ENCODE measurements at regions not wholly inside any gene's neighbourhood (a gene's known extent, or its start where the extent isn't known, plus 50 kb on each side); places are given as distances from the start of the nearest gene placed in this dataset.

DNA sequence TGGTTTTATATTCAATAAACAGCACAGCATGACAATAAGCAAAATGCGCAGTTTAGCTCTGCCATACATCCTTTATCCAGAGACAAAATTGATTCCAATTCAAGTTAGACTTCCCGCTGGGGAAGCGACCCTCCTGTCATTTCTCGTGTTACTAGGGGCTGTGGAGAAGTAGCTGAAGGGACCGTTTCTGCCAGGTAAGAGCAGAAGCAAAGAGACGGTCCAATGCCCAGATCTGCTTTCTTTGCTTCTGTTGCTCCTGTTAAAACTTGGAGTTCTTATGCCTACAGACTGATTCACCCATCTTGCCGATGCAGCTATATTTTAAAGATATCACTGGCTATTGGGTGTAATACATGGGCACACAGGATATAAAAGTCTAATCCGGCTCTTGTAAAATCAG, 156.8 kb upstream of the AVPR1A start:
- H3K36me3 ChIP-seq (ENCODE audit: control insufficient read depth in 2 of 2, extremely low read depth in 1 of 2, insufficient read depth in 2 of 2, low read length in 2 of 2) = no peaks in the 10 kb centered on the region
- no peaks in the 10 kb centered on the region for H3K9me3 ChIP-seq (replicated peaks; ENCODE audit: control insufficient read depth, insufficient read depth, low read length)
- BruUV-seq (replicated peaks) = no TSS peak
- no peak overlapping the region for H3K9ac ChIP-seq (replicated peaks; ENCODE audit: extremely low read depth, insufficient read depth, low read length)
- no peaks in the 10 kb centered on the region for H3K79me2 ChIP-seq (ENCODE audit: control insufficient read depth, insufficient read depth, low read length)
- no peaks in the 10 kb centered on the region for H3K4me1 ChIP-seq (ENCODE audit: control insufficient read depth, extremely low read depth, insufficient read depth, low read length)
- H2AFZ ChIP-seq (ENCODE audit: low read depth, low read length) = no peak overlapping the region
- ChIA-PET CTCF (interaction anchor here (1.6 kb wide), 1 partner anchor 156 kb away, joined by 4 read pairs; no protein-coding TSS in a partner anchor), POLR2A (no interaction called here)
- dilution Hi-C loops (cut with MboI; ENCODE audit: extremely low pct_ligation_motif_present, low sequenced_read_pairs) = no loop called here
- intact Hi-C loops (cut with micrococcal nuclease) = no loop called here
- FAIRE-seq (no peak), DNase-seq (ENCODE audit: low read depth, low spot score) (no peak)
- no peak overlapping the region for H3K27ac ChIP-seq (ENCODE audit: insufficient read depth, low read depth, low read length)
- peaks cover 2 to 12% of the 10 kb centered on the region in 2 experiments for H3K27me3 ChIP-seq (ENCODE audit: control insufficient read depth in 2 of 2, insufficient read depth in 2 of 2, low read length in 2 of 2)
- TF ChIP-seq FOS (IDR thresholded peaks at IDR 0.05; ENCODE audit: borderline replicate concordance, insufficient read depth, low read length) = no peak
- no peak for TF ChIP-seq JUN (IDR thresholded peaks at IDR 0.05; ENCODE audit: borderline replicate concordance, insufficient read depth, insufficient read length, low read depth)
- no peak for TF ChIP-seq POLR2A (IDR thresholded peaks at IDR 0.05; ENCODE audit: low read depth, low read length)
- TF ChIP-seq, protein P1, sequence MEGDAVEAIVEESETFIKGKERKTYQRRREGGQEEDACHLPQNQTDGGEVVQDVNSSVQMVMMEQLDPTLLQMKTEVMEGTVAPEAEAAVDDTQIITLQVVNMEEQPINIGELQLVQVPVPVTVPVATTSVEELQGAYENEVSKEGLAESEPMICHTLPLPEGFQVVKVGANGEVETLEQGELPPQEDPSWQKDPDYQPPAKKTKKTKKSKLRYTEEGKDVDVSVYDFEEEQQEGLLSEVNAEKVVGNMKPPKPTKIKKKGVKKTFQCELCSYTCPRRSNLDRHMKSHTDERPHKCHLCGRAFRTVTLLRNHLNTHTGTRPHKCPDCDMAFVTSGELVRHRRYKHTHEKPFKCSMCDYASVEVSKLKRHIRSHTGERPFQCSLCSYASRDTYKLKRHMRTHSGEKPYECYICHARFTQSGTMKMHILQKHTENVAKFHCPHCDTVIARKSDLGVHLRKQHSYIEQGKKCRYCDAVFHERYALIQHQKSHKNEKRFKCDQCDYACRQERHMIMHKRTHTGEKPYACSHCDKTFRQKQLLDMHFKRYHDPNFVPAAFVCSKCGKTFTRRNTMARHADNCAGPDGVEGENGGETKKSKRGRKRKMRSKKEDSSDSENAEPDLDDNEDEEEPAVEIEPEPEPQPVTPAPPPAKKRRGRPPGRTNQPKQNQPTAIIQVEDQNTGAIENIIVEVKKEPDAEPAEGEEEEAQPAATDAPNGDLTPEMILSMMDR (IDR thresholded peaks at IDR 0.05; ENCODE audit: extremely low read depth in 1 of 2, insufficient read depth in 1 of 2, low read depth in 1 of 2, low read length in 2 of 2) = no peak
- no peak for TF ChIP-seq POLR2AphosphoS5 (IDR thresholded peaks at IDR 0.05; ENCODE audit: insufficient read depth, low read depth, low read length)
- no peak overlapping the region for H3K4me3 ChIP-seq (replicated peaks in 1 of 3; ENCODE audit: insufficient read depth in 1 of 3, low read depth in 1 of 3, low read length in 3 of 3)
- H3K4me2 ChIP-seq (ENCODE audit: insufficient read depth, low read length) = no peak overlapping the region
- H3K9me1 ChIP-seq (replicated peaks; ENCODE audit: control insufficient read depth, extremely low read depth, insufficient read depth, low read length) = no peaks in the 10 kb centered on the region
- no peaks in the 10 kb centered on the region for H4K20me1 ChIP-seq (replicated peaks; ENCODE audit: control insufficient read depth, extremely low read depth, insufficient read depth, low read length)

Measured in endothelial cell of umbilical vein (primary cell).